ENCODE measurements at regions not wholly inside any gene's neighbourhood (a gene's known extent, or its start where the extent isn't known, plus 50 kb on each side); places are given as distances from the start of the nearest gene placed in this dataset.

GRCh38 chr5:167478188-167478587, 813.3 kb upstream of the WWC1 start:
- TF ChIP-seq, protein P1, sequence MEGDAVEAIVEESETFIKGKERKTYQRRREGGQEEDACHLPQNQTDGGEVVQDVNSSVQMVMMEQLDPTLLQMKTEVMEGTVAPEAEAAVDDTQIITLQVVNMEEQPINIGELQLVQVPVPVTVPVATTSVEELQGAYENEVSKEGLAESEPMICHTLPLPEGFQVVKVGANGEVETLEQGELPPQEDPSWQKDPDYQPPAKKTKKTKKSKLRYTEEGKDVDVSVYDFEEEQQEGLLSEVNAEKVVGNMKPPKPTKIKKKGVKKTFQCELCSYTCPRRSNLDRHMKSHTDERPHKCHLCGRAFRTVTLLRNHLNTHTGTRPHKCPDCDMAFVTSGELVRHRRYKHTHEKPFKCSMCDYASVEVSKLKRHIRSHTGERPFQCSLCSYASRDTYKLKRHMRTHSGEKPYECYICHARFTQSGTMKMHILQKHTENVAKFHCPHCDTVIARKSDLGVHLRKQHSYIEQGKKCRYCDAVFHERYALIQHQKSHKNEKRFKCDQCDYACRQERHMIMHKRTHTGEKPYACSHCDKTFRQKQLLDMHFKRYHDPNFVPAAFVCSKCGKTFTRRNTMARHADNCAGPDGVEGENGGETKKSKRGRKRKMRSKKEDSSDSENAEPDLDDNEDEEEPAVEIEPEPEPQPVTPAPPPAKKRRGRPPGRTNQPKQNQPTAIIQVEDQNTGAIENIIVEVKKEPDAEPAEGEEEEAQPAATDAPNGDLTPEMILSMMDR (IDR thresholded peaks at IDR 0.05; ENCODE audit: insufficient read depth, low read length, poor library complexity, severe bottlenecking), result no peak
- TF ChIP-seq EZH2phosphoT487 (conservative IDR thresholded peaks at IDR 0.05; ENCODE audit: low read length), result no peak

Measured in SU-DHL-6 (cell line).